H1 (cell line): ENCODE measurements at regions not wholly inside any gene's neighbourhood (a gene's known extent, or its start where the extent isn't known, plus 50 kb on each side); places are given as distances from the start of the nearest gene placed in this dataset.

Source experiments
- CTCF ChIA-PET: fragments of 300-600 bp; sonication (Branson Sonifier 250); formaldehyde crosslinking; loops from one replicate; lab custom pipeline; 2021; ENCODE audit not compliant: partially characterized antibody; lab: Charles Lee
- POLR2A ChIA-PET: fragments of 300-600 bp; sonication (Branson Sonifier 250); formaldehyde crosslinking; loops from one replicate; lab custom pipeline; 2021; ENCODE audit warnings: inconsistent platforms; ENCODE audit not compliant: partially characterized antibody; lab: Charles Lee
- DNase-seq, 2 experiments: peaks; one replicate each; pipeline versions ENCODE4 v3.0.0 to v3.0.0-alpha.2; 2010 to 2022; ENCODE audit warnings: low spot score in 2 of 2, low read depth in 1 of 2, mixed read lengths in 1 of 2
- FAIRE-seq: peaks from 2 replicates; lab custom pipeline; 2011; peaks lifted over from hg19 to GRCh38; lab: Jason Lieb, UNC
- H2AFZ ChIP-seq: 2 replicates; pipeline ENCODE4 v1.8.1; 2012; ENCODE audit warnings: low read length, inconsistent platforms
- H2AK5ac ChIP-seq: 2 replicates; pipeline ENCODE4 v1.6.1; 2013; ENCODE audit warnings: low read depth, low read length
- H2BK120ac ChIP-seq: replicated peaks from 2 replicates; pipeline ENCODE3; 2013; ENCODE audit warnings: low read depth, low read length, inconsistent platforms
- H2BK12ac ChIP-seq: 2 replicates; pipeline ENCODE4 v1.6.1; 2013; ENCODE audit warnings: low read depth, low read length
- H2BK15ac ChIP-seq: 2 replicates; pipeline ENCODE4 v1.6.1; 2013; ENCODE audit warnings: low read length
- H2BK20ac ChIP-seq: 2 replicates; pipeline ENCODE4 v1.6.1; 2013; ENCODE audit warnings: low read length
- H2BK5ac ChIP-seq: 2 replicates; pipeline ENCODE4 v1.6.1; 2013; ENCODE audit warnings: low read depth, low read length
- H3K14ac ChIP-seq: 2 replicates; pipeline ENCODE4 v1.6.1; 2013; ENCODE audit warnings: inconsistent platforms; ENCODE audit not compliant: insufficient read length
- H3K18ac ChIP-seq: 2 replicates; pipeline ENCODE4 v1.6.1; 2013; ENCODE audit warnings: low read length; ENCODE audit errors: extremely low read depth
- H3K23ac ChIP-seq: 2 replicates; pipeline ENCODE4 v1.6.1; 2013; ENCODE audit warnings: inconsistent platforms; ENCODE audit not compliant: insufficient read length
- H3K23me2 ChIP-seq: 2 replicates; pipeline ENCODE4 v1.6.1; 2013; ENCODE audit warnings: low read depth, low read length
- H3K27ac ChIP-seq: 2 replicates; pipeline ENCODE4 v1.6.1; 2011; ENCODE audit warnings: low read depth, low read length, inconsistent platforms
- H3K27me3 ChIP-seq, 4 experiments: replicated peaks in 1 of 4; 1 replicate in 1 of 4; 2 replicates in 3 of 4; pipeline versions ENCODE4 v1.6.1 to v1.8.1; 2011 to 2013; ENCODE audit warnings: low read length in 3 of 4, mild to moderate bottlenecking in 3 of 4, inconsistent platforms in 2 of 4, mixed read lengths in 2 of 4, moderate library complexity in 1 of 4; ENCODE audit not compliant: control insufficient read depth in 3 of 4, insufficient read depth in 3 of 4; ENCODE audit errors: extremely low read depth in 1 of 4
- H3K36me3 ChIP-seq, 4 experiments: 2 replicates each; pipeline versions ENCODE4 v1.6.1 to v1.8.1; 2011 to 2013; ENCODE audit warnings: mild to moderate bottlenecking in 4 of 4, low read length in 3 of 4, moderate library complexity in 2 of 4, control low read depth in 1 of 4, inconsistent platforms in 1 of 4; ENCODE audit not compliant: insufficient read depth in 4 of 4, control insufficient read depth in 2 of 4
- H3K4ac ChIP-seq: replicated peaks from 2 replicates; pipeline ENCODE3; 2013; ENCODE audit warnings: low read length, low read depth, mixed read lengths, inconsistent platforms; ENCODE audit not compliant: insufficient read length
- H3K4me1 ChIP-seq, 4 experiments: replicated peaks in 1 of 4; 1 replicate in 1 of 4; 2 replicates in 3 of 4; pipeline versions ENCODE4 v1.6.1 to v1.8.1; 2011 to 2013; ENCODE audit warnings: low read length in 3 of 4, inconsistent platforms in 2 of 4, mixed read lengths in 1 of 4; ENCODE audit not compliant: insufficient read depth in 4 of 4, control insufficient read depth in 3 of 4
- H3K4me2 ChIP-seq, 2 experiments: 2 replicates each; pipeline versions ENCODE4 v1.6.1 to v1.8.1; 2011 to 2013; ENCODE audit warnings: low read depth in 2 of 2, low read length in 2 of 2, control low read depth in 1 of 2, inconsistent platforms in 1 of 2, mild to moderate bottlenecking in 1 of 2; ENCODE audit not compliant: insufficient read depth in 1 of 2
- H3K4me3 ChIP-seq, 4 experiments: fragments of 200-600, 300-600 bp in 1 of 4; sonication (generic), shearing (Covaris generic), sonication (Bioruptor Twin) in 1 of 4; 2 replicates each; pipeline versions ENCODE4 v1.5.1 to v1.8.1; 2011 to 2016; ENCODE audit warnings: low read length in 4 of 4, low read depth in 3 of 4, control low read depth in 2 of 4, inconsistent platforms in 2 of 4, mild to moderate bottlenecking in 2 of 4, mixed read lengths in 1 of 4, moderate library complexity in 1 of 4; ENCODE audit not compliant: insufficient read depth in 2 of 4; ENCODE audit errors: extremely low read depth in 1 of 4
- H3K56ac ChIP-seq: replicated peaks from 2 replicates; pipeline ENCODE3; 2013; ENCODE audit warnings: low read depth, mild to moderate bottlenecking, mixed read lengths, low read length, inconsistent platforms; ENCODE audit not compliant: insufficient read length
- H3K79me1 ChIP-seq: 2 replicates; pipeline ENCODE4 v1.6.1; 2013; ENCODE audit warnings: low read depth, low read length, control low read depth
- H3K79me2 ChIP-seq, 2 experiments: 2 replicates each; pipeline versions ENCODE4 v1.6.1 to v1.8.1; 2012 to 2013; ENCODE audit warnings: low read length in 2 of 2, mild to moderate bottlenecking in 2 of 2, inconsistent platforms in 1 of 2; ENCODE audit not compliant: insufficient read depth in 2 of 2, control insufficient read depth in 1 of 2
- H3K9ac ChIP-seq, 4 experiments: replicated peaks in 1 of 4; 1 replicate in 1 of 4; 2 replicates in 3 of 4; pipeline versions ENCODE4 v1.6.1 to v1.8.1; 2011 to 2013; ENCODE audit warnings: low read depth in 3 of 4, low read length in 3 of 4, control low read depth in 2 of 4, mild to moderate bottlenecking in 2 of 4, moderate library complexity in 2 of 4, inconsistent platforms in 1 of 4; ENCODE audit errors: extremely low read depth in 1 of 4
- H3K9me3 ChIP-seq, 2 experiments: 2 replicates each; pipeline versions ENCODE4 v1.6.1 to v1.8.1; 2012 to 2013; ENCODE audit warnings: mild to moderate bottlenecking in 2 of 2, moderate library complexity in 2 of 2, control low read depth in 1 of 2, inconsistent platforms in 1 of 2, low read depth in 1 of 2, low read length in 1 of 2, mixed read lengths in 1 of 2; ENCODE audit not compliant: insufficient read depth in 2 of 2
- H4K20me1 ChIP-seq, 2 experiments: replicated peaks in 1 of 2; 2 replicates each; pipeline versions ENCODE3 to v1.8.1; 2011 to 2013; ENCODE audit warnings: inconsistent platforms in 2 of 2, low read length in 2 of 2, mild to moderate bottlenecking in 1 of 2; ENCODE audit not compliant: insufficient read depth in 2 of 2, control insufficient read depth in 1 of 2
- H4K5ac ChIP-seq: 2 replicates; pipeline ENCODE4 v1.6.1; 2013; ENCODE audit warnings: low read length, low read depth, mixed read lengths, inconsistent platforms; ENCODE audit not compliant: insufficient read length
- H4K8ac ChIP-seq: 2 replicates; pipeline ENCODE4 v1.8.0; 2013; ENCODE audit warnings: mild to moderate bottlenecking, moderate library complexity, low read length, inconsistent platforms; ENCODE audit not compliant: insufficient read depth; ENCODE audit errors: extremely low read depth
- H4K91ac ChIP-seq: replicated peaks from 2 replicates; pipeline ENCODE3; 2013; ENCODE audit warnings: low read length, mixed read lengths, inconsistent platforms; ENCODE audit not compliant: insufficient read length
- CBX8 ChIP-seq: fragments of 300-800, 300-1000 bp; sonication (generic); IDR thresholded peaks from 2 replicates; pipeline ENCODE4 v1.7.1; 2016; ENCODE audit warnings: low read depth, low read length, borderline replicate concordance
- CTBP2 ChIP-seq: IDR thresholded peaks from 2 replicates; pipeline ENCODE4 v1.7.0; 2011; ENCODE audit warnings: borderline replicate concordance, mild to moderate bottlenecking, moderate library complexity, mixed read lengths, low read length; ENCODE audit not compliant: insufficient read depth, insufficient read length
- GABPA ChIP-seq: IDR thresholded peaks from 2 replicates; pipeline ENCODE4 v1.6.1; 2011; ENCODE audit warnings: mild to moderate bottlenecking, low read length, moderate library complexity, borderline replicate concordance; ENCODE audit not compliant: insufficient read depth
- MAX ChIP-seq: IDR thresholded peaks from 2 replicates; pipeline ENCODE4 v1.6.1; 2012; ENCODE audit warnings: inconsistent platforms
- POU5F1 ChIP-seq: IDR thresholded peaks from 2 replicates; pipeline ENCODE4 v1.6.1; 2011; ENCODE audit warnings: low read depth, mild to moderate bottlenecking, low read length, moderate library complexity
- RFX5 ChIP-seq: IDR thresholded peaks from 2 replicates; pipeline ENCODE4 v1.6.1; 2011; ENCODE audit warnings: low read depth, low read length, improper control_type of control experiment, borderline replicate concordance
- SAP30 ChIP-seq: fragments of 300-600 bp; sonication (generic); IDR thresholded peaks from 2 replicates; pipeline ENCODE4 v1.7.1; 2012; ENCODE audit warnings: low read length, moderate library complexity, mild to moderate bottlenecking, inconsistent platforms; ENCODE audit not compliant: insufficient read depth, insufficient replicate concordance
- SP1 ChIP-seq: IDR thresholded peaks from 2 replicates; pipeline ENCODE4 v1.6.1; 2011; ENCODE audit warnings: low read depth, low read length
- TAF1 ChIP-seq: IDR thresholded peaks from 2 replicates; pipeline ENCODE4 v1.6.1; 2011; ENCODE audit warnings: mild to moderate bottlenecking, low read depth, low read length
- YY1 ChIP-seq: IDR thresholded peaks from 2 replicates; pipeline ENCODE4 v1.6.1; 2011; ENCODE audit warnings: low read depth, mild to moderate bottlenecking, low read length
- ZNF274 ChIP-seq: IDR thresholded peaks from 2 replicates; pipeline ENCODE4 v1.7.0; 2012; ENCODE audit warnings: low read length, borderline replicate concordance; ENCODE audit errors: extremely low read depth
- WGBS, 2 experiments: shearing (Covaris generic) in 1 of 2; methylation state at CpG; one replicate each; pipeline versions ENCODE4 v1.1.6 to v1.1.7; 2013 to 2015; ENCODE audit warnings: low lambda C conversion rate in 2 of 2, mixed read lengths in 2 of 2, inconsistent platforms in 1 of 2, low coverage in 1 of 2, missing lambda C conversion rate in 1 of 2; ENCODE audit not compliant: insufficient replicate concordance in 2 of 2, insufficient coverage in 1 of 2, insufficient read length in 1 of 2; ENCODE audit errors: extremely low coverage in 1 of 2, missing lambda C conversion rate in 1 of 2; 5-methylcytosine and 5-hydroxymethylcytosine counted together

GRCh38 chr10:31605426-31605825 is 286.4 kb downstream of the ZEB1 start:
- Histone ChIP-seq H2BK5ac (no peak overlapping the region), H3K4me3 (no peak overlapping the region), H2BK120ac (no peak overlapping the region), H3K14ac (no peak overlapping the region), H3K9me3 (no peaks in the 10 kb centered on the region), H4K8ac (no peak overlapping the region), H2BK12ac (no peak overlapping the region), H3K79me1 (no peaks in the 10 kb centered on the region), H3K4ac (peak overlapping the region; percentile 9), H4K20me1 (no peaks in the 10 kb centered on the region), H3K27ac (no peak overlapping the region), H3K4me2 (no peak overlapping the region), H3K9ac (no peak overlapping the region), H3K79me2 (no peaks in the 10 kb centered on the region), H3K23ac (no peak overlapping the region), H3K27me3 (no peaks in the 10 kb centered on the region), H2BK15ac (no peak overlapping the region), H2AK5ac (no peak overlapping the region), H3K4me1 (peaks cover 2 to 9% (median 5%) of the 10 kb centered on the region in 4 experiments), H2BK20ac (no peak overlapping the region), H3K23me2 (peaks cover 7% of the 10 kb centered on the region; the same call in 1 of the 2 replicates), H3K36me3 (no peaks in the 10 kb centered on the region), H3K56ac (no peak overlapping the region), H3K18ac (no peak overlapping the region), H4K91ac (no peak overlapping the region), H2AFZ (no peak overlapping the region), H4K5ac (no peak overlapping the region)
- TF ChIP-seq YY1 (no peak), SAP30 (no peak), GABPA (no peak), TAF1 (no peak), POU5F1 (no peak), CBX8 (no peak), ZNF274 (no peak), CTBP2 (no peak), SP1 (no peak), RFX5 (no peak), MAX (no peak)
- ChIA-PET POLR2A (no interaction called here), CTCF (interaction anchor here (7.8 kb wide), 1 partner anchor 16 kb away, joined by 39 read pairs; no protein-coding TSS in a partner anchor)
- FAIRE-seq = no peak
- no peak for DNase-seq
- 82% methylated on average over 4 of the region's 4 CpGs; no CpG with 5 or more reads in 1 of the 2 experiments for WGBS, 2 experiments
